LNCAP (cell line): ENCODE measurements at regions not wholly inside any gene's neighbourhood (a gene's known extent, or its start where the extent isn't known, plus 50 kb on each side); places are given as distances from the start of the nearest gene placed in this dataset.

Experiments used
- TF ChIP-seq, protein P1 (sequence below): fragments of 450-650 bp; IDR thresholded peaks from 2 replicates; pipeline ENCODE4 v1.5.1; 2017; ENCODE audit warnings: mild to moderate bottlenecking

DNA sequence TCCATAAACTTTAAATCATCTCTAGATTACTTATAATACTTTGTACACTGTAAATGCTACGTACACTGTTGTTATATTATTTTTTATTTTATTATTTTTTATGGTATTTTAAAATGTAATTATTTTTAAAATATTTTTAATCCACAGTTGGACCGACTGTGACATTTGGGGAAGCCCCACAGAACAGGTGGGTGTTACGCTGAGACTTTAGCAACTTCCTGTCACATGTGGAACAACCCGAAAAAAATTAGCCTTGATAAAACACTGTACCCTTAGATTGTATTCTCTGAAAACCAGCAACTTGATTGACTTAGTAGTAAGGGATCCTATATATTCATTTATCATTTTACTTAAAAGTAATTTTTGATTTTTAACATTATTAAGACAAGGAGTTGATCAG is 1755.7 kb upstream of the SEL1L start:
- TF ChIP-seq, protein P1, sequence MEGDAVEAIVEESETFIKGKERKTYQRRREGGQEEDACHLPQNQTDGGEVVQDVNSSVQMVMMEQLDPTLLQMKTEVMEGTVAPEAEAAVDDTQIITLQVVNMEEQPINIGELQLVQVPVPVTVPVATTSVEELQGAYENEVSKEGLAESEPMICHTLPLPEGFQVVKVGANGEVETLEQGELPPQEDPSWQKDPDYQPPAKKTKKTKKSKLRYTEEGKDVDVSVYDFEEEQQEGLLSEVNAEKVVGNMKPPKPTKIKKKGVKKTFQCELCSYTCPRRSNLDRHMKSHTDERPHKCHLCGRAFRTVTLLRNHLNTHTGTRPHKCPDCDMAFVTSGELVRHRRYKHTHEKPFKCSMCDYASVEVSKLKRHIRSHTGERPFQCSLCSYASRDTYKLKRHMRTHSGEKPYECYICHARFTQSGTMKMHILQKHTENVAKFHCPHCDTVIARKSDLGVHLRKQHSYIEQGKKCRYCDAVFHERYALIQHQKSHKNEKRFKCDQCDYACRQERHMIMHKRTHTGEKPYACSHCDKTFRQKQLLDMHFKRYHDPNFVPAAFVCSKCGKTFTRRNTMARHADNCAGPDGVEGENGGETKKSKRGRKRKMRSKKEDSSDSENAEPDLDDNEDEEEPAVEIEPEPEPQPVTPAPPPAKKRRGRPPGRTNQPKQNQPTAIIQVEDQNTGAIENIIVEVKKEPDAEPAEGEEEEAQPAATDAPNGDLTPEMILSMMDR, result no peak

DNA sequence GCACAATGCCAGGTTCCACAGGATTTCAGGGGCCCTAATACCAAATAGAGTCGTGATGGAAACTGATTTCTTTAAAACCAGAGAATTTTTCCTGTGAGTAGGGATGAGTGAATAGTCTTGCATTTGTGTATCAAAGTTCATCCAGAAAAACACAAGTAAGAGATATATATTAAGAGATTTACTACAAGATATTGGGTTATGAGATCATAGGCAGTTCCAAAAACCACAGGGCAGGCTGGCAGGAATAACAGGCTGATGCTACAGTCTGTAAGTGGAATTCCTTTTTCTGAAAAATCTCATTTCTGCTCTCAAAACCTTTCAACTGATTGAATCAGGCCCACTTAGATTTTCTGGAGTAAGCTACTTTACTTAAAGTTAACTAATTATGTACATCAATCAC is 1756.2 kb upstream of the SEL1L start:
- TF ChIP-seq, protein P1, result no peak

DNA sequence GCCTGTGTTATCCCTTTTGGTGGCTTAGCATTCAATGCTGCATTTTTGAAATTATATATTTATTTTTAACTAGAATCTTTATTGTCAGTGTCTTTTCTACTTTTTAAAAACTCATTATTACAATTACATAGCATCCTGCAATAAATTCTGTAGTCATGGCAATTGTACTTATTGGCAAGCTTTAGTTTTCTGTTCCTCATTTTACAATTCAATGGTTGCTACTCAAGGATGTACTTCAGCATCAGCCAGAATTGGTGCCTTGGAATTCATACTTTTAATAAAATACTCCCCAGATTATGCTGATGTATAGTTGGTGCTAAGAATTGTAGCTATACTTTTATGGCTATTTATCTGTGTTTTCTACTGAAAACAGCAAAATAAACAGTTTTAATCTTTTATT is 1756.8 kb upstream of the SEL1L start:
- TF ChIP-seq, protein P1, result no peak

DNA sequence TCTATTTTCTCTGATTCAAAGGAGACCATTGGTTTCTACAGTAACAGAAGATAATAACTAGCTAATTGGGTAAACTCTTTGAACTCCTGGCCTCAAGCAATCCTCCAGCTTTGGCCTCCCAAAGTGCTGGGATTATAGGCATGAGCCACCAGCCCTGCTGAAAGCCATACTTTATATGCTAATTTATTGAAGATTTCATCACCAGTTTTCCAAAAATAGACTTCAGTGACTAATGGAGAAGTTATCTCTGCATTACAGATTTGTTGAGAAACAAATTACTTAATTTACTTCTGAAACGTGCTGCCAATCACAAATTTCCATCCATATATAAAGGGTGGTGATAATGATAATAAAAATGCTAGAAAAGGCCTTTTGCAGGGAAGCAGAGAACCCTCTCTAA is 1758.1 kb upstream of the SEL1L start:
- TF ChIP-seq, protein P1, result no peak

DNA sequence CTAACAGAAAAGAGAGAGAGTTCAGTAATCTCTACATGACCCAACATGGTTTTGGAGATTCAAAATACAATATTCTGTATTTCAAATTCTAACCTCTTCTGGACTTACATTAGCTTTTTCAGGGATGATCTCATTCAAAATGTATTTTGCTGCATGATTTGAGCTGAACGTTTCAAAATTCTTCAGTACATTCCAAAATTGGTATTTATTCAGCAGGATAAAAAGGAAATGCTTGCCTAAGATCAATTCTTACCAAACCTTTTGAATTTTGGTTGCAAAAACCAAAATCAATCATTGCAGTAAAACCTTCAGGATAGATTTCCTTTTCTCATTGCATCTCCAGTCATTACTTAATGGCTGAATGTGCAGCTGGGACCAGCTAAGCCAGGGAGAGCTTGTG is 1761.3 kb upstream of the SEL1L start:
- TF ChIP-seq, protein P1, result no peak

DNA sequence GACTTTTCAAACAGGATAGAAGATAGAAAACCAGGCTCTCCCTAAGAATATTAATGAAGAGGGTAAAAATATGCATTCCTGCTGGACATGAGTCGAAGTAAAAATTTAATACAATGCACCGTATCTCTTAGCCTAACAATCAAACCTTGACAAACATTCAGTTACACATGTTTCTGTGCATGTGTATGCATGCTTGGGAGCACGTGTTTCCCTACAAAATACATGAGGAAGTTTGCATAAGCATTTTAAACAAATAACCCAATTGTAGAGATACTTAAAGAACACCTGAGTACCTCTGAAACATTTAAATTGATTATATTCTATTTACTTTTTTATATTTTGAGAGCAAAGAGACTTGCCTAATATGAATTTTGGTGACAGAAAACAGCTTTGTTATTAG is 1763.7 kb upstream of the SEL1L start:
- TF ChIP-seq, protein P1, result no peak

DNA sequence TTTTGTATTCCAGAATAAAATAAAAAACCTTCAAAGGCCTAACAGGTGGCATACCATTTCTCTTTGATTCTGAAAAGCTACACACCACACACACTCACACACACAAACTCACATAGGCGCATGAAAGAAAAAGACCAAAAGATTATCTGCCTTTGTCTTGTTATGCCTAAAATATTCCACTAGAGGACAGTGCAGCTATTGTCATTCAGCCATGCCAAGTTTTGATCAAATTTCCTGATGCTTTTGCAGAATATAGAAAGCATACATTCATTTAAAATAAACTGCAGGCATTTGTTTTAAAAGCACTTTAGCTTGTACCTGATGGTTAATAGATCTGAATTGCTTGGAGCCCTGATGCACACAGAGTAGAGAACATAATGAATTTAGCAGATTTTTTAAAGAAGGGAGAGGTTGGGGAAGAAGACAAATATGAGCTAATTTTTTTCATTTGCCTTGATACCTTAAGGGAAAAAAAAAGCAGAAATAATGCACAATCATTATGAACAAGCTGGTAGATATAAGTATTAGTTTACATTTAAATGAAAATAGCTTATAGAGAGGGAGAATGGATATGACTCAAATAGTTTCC is 1766.9 kb upstream of the SEL1L start:
- TF ChIP-seq, protein P1, result peak; percentile 93

DNA sequence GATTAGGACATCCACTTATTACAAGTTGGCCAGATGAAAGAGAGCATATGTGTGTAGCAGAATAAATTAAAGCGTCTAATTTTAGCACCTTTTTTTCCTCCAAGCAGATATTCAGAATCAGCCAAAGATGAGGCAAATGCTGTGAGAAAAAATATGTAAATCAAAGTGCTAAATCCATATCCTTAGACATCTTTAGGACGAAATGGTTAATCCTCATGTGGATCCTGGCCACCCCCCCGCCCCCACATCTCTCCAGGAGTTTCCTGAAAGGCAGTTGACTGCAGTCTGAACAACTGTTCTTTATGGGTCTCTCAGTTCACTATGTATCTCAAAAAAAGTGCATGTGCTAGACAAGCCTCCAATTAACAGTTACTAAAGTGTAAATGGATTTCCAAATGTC is 1768.1 kb upstream of the SEL1L start:
- TF ChIP-seq, protein P1, result no peak
